Heart left ventricle (tissue), 13 donors: ENCODE measurements at regions not wholly inside any gene's neighbourhood (a gene's known extent, or its start where the extent isn't known, plus 50 kb on each side); places are given as distances from the start of the nearest gene placed in this dataset.

Experiments
- POLR2A ChIP-seq, 2 donors: fragments of 450-650 bp; IDR thresholded peaks; one replicate each; pipeline ENCODE4 v1.6.1; 2017; ENCODE audit warnings: antibody characterized with exemption in 2 of 2, mild to moderate bottlenecking in 2 of 2, moderate library complexity in 2 of 2
- TF ChIP-seq, protein P1 (sequence below), 12 donors: fragments of 200-600 bp; sonication (generic) in 4 of 12; IDR thresholded peaks; one replicate each; pipeline versions ENCODE4 v1.5.0 to v1.8.0; 2018 to 2022; ENCODE audit warnings: antibody characterized with exemption in 12 of 12, mild to moderate bottlenecking in 5 of 12
- donor health status: ischemic (EF 13 %, LVEDD 7.1; RV severe dilation, severe dysfunction).
- donor health status: DM: no; HTN: yes; CAD: no.
- donor health status: DM: no; HTN: no; CAD: no.
- donor health status: ischemic (EF 25% LVEDD 6.9; RV normal size, moderate dysfunction).
- donor health status: ischemic (EF 25% LVEDD 5.7; RV mildly dilated, moderate dysfunction).
- donor health status: ischemic (EF 35%, LVEDD 5.7; RV mildly dilated, moderate dysfunction).
- donor health status: nonischemic (EF 11% LVEDD 7.7; RV severe dilation, severe dysfunction).
- donor health status: DM: yes; HTN: yes; CAD: no.
- donor health status: PGD.
- donor health status: ischemic (EF 29% LVEDD 5.4; RV normal size, mild dysfunction).
- donor health status: nonischemic (EF 23%, LVEDD 6.1; RV moderate dilation, normal function).

DNA sequence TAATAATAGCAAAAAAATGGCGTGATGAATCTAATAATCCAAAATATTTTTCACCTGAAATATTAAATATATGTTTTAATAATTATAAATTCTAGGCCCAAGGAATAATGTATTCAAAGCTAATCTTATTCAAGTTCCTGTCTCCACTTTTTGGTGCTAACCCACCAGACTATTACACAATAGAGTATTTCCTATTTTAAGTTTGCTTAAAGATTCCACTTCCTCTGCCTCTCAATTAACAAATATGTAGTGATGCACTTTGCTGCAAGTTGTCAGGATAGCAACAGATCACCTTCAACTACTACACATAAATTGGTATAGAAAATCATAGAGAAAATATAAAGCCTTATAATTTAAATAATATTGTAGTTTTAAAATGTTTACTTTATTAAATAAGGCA, 467.5 kb downstream of the C3orf38 start:
- TF ChIP-seq, protein P1, sequence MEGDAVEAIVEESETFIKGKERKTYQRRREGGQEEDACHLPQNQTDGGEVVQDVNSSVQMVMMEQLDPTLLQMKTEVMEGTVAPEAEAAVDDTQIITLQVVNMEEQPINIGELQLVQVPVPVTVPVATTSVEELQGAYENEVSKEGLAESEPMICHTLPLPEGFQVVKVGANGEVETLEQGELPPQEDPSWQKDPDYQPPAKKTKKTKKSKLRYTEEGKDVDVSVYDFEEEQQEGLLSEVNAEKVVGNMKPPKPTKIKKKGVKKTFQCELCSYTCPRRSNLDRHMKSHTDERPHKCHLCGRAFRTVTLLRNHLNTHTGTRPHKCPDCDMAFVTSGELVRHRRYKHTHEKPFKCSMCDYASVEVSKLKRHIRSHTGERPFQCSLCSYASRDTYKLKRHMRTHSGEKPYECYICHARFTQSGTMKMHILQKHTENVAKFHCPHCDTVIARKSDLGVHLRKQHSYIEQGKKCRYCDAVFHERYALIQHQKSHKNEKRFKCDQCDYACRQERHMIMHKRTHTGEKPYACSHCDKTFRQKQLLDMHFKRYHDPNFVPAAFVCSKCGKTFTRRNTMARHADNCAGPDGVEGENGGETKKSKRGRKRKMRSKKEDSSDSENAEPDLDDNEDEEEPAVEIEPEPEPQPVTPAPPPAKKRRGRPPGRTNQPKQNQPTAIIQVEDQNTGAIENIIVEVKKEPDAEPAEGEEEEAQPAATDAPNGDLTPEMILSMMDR (IDR thresholded peaks at IDR 0.05): no peak
- no peak for TF ChIP-seq POLR2A (IDR thresholded peaks at IDR 0.05)
